ENCODE measurements at regions not wholly inside any gene's neighbourhood (a gene's known extent, or its start where the extent isn't known, plus 50 kb on each side); places are given as distances from the start of the nearest gene placed in this dataset.

- no peak for TF ChIP-seq CTCF (conservative IDR thresholded peaks at IDR 0.05; ENCODE audit: low read length)
- TF ChIP-seq EZH2phosphoT487 (IDR thresholded peaks at IDR 0.05; ENCODE audit: borderline replicate concordance, low read depth, low read length): no peak
Measured at GRCh38 chr13:80633251-80633650, 292.3 kb upstream of the SPRY2 start.
